CD4-positive, alpha-beta T cell treated with Interleukin-6 for 4 hours (primary cell): ENCODE measurements at regions not wholly inside any gene's neighbourhood (a gene's known extent, or its start where the extent isn't known, plus 50 kb on each side); places are given as distances from the start of the nearest gene placed in this dataset.

Experiments
- DNase-seq: peaks from one replicate; pipeline ENCODE4 v3.0.0-alpha.2; 2020; ENCODE audit warnings: mixed read lengths

- DNase-seq: no peak
Measured at GRCh38 chr10:10363217-10363616, 654.5 kb upstream of the CELF2 start.

GRCh38 chr10:10364902-10365301 is 652.8 kb upstream of the CELF2 start:
- no peak for DNase-seq

DNA sequence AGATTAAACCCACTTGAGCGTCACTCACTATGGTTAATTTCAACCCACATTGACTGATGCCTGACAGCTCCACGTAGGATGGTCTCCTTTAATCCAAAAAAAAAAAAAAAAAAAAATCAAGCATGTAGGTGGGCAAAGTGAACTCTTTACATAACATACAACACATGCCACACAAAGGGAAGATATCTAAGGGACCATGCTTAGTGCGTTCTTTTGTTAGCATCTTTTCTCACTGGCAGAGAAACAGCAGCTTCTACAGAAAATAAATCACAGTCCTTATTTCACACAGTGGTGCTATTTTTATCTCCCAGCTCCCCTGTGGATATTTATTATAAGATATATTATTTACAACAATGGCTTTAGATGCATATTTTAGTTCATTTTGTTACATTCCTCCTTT is 652.0 kb upstream of the CELF2 start:
- no peak for DNase-seq

- no peak for DNase-seq
Measured at GRCh38 chr10:10366836-10367235, 650.8 kb upstream of the CELF2 start.

DNA sequence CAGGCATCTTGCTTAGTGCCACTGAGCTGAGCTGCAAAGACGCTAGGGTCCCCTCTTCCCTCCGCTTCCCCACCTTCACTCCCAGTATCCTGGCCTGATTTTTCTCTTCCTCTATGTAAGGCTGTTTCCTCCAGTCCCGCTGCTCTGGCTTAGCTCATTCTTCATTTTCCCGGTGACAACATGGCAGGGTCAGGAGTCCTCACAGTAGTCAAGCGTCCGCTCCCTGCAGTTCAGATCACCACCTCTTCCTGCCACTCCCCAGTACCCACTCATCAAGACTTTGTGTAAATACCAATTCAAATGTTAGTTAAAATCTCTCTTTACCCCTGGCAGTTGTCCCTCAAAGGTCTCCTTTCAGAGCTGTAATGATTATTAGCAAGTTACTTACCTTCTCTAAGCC is 650.4 kb upstream of the CELF2 start:
- no peak for DNase-seq

- DNase-seq: no peak
Measured at GRCh38 chr10:10368951-10369576, 648.6 kb upstream of the CELF2 start.

GRCh38 chr10:10385831-10386230 is 631.8 kb upstream of the CELF2 start:
- no peak for DNase-seq

DNA sequence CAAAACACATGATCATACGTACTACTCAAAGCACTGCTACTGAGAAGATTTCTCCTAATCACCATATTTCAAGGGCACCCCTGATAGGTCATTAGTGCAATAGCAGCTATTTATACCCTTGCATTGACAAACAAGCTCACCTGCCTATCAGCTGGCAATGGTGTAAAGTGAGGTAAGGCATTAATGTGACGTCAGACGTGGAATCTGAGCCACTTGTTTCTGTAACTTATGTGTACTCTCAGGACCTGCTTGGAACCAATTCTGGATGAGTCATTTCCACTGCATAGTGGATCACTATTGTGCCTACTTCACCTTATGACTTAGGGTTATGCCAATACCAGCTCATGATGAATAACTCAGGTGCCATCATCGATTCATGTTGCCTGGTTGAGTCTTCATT is 628.5 kb upstream of the CELF2 start:
- no peak for DNase-seq

- no peak for DNase-seq
Measured at GRCh38 chr10:10392511-10392910, 625.2 kb upstream of the CELF2 start.

- no peak for DNase-seq
Measured at GRCh38 chr10:10394933-10395658, 622.6 kb upstream of the CELF2 start.

- no peak for DNase-seq
Measured at GRCh38 chr10:10396601-10397000, 621.1 kb upstream of the CELF2 start.

- DNase-seq: no peak
Measured at GRCh38 chr10:10397906-10398305, 619.8 kb upstream of the CELF2 start.

DNA sequence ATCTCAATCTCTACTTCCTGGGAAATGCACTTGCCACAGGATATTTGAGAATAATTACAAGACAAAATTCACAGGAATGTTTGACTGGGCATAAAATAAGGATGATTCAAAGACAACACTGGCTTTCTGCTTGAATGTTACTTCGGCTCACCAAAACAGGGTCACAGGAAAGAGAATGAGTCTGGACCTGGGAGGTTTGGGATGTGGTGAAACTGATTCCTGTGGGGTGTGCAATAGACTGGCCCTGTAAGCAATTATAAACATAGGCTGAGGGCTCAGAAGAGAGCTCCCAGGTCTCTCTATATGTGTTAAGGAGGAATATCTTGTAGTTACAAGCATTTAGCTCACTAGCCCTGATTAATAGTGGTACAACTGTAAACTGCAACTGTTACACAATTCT is 613.9 kb upstream of the CELF2 start:
- no peak for DNase-seq

DNA sequence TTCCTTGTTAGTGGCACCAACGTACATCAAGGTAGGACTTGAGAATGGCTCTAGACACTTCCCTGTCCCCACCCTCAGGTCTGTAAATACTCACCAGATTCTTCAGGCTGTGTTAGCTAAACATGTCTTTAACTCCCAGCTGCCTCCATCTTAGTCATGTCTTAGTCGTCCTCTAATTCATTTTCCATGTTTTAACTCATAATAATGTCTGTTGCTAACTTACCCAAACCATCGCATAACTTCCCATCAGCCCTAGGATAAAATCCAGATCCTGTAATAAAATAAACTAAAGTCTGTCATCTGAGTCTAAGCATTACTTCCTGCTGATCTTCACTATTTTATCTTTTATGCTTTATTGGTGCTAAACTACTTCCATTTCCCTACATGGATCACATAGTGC is 600.0 kb upstream of the CELF2 start:
- DNase-seq: no peak

DNA sequence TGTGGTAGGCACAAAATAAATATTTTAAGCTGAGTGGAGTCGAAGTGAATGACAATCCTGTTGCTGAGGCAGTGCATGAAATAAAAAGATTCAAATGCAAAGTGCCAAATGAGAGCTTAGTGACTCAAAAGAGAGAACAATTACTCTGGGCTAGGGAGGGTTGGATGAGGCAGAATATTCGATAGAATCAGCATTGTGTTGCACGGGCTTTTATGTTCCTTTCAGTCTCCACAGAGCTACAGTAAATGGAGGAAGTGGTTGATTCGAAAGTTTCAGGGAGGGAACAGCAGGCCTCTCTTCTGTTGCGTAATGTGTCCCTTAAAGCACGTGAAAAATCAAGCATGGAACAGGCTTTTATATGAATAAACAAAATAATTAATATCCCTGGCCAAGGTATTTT is 599.3 kb upstream of the CELF2 start:
- no peak for DNase-seq

- no peak for DNase-seq
Measured at GRCh38 chr10:10421071-10421470, 596.6 kb upstream of the CELF2 start.

DNA sequence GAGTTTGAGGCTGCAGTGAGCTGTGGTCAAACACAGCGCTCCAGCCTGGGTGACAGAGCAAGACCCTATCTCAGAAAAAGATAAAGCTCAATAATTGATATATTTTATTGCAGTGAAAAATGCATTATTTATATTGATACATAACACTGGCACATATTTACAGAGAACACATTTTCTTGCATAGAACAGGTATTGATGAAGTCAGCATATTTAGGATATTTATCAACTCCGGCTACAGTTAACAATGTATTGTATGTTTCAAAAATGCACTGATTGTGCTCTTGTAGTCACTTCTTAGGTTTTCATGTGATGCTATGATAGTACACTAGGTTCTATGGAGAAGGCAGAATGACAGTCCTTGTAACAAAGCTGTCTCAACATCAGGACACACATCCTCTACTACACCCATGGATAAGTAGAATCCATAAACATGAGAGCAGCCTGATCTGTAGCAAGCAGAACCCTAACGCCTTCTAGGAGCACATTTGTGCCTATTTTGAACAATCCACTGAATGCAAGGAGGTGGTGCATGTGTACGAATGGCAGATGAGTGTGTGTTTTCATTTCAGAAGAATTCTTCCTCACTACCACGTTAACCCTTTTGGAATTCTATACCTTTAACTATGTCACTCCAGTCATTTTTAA is 586.1 kb upstream of the CELF2 start:
- no peak for DNase-seq

DNA sequence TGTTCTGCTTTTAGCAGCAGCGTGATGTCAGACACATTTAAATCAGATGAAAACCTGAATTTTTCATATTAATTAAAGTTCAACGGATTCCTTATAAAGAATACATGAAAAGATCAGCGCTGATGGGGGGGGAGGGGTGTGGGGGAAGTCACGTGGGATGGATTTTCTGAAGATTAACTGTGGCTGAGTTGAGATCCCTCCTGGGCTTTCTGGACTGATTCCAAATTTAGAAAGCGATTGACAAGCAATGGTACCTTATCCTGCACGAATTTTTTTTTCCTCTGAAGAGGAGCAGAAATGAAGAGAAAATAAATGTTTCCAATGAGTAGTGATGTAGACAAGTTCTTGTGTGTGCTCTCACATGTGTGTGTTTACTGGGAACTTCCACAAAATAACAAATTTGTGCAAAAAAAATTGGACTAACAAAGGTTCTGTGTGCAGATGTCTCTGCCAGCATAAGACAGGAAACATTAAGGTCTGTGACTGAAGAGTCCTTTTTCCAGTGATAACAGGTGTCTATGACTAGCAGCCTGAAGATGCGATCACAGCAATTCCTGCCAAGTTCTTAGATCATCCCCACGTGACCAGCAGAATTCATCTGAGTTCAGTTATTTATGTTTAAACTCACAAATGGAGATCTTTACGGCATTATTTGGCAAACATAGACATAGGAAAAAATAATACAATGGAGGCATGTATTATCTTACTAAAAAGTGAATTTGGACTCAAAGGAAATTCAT is 585.2 kb upstream of the CELF2 start:
- DNase-seq: no peak

DNA sequence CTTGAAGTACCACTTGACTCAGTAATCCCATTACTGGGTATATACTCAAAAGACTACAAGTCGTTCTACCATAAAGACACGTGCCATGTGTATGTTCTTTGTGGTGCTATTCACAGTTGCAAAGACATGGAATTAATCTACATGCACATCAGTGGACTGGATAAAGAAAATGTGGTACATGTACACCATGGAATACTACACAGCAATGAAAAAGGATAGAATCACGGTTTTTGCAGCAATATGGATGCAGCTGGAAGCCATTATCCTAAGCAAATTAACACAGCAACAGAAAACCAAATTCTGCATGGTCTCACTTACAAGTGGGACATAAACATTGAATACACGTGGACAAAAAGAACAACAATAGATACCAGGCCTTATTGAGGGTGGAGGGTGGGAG is 583.4 kb upstream of the CELF2 start:
- DNase-seq: no peak

GRCh38 chr10:10437886-10438285 is 579.8 kb upstream of the CELF2 start:
- DNase-seq: no peak

DNA sequence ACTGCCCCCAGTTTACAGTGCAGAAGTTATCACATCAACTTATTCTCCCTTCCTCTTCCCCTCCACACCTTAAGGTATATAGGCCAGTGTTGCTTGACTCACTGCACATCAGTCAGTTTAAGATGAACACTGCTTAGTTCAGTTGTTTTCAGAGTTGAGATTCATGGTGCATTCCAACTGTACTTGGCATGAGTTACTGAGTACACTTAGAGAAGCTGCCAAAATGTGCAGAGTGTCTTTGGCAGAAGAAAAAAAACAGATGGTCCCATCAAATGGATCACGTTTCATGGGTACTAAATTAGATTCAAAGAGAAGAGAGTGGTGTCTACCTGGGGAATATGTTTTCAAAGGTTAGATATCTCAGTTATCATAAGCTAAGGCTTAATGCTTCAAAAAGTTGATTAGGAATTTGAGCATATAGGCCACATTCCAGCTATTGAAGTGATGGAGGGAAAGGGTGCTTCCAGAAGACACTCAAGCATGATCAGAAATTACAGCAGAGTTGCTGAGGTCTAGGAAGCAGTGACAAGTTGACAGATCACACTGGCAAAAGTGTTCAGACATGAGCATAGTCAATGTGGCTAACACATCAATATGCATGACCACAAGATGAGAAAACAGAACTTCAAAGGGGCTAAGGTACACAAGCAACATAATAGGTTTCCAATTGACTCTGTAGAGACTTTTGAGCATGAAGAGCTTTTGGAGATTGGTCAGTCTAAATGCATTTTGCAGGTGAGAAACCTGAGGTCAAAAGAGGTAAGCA is 579.2 kb upstream of the CELF2 start:
- no peak for DNase-seq

GRCh38 chr10:10456856-10457255 is 560.8 kb upstream of the CELF2 start:
- DNase-seq: no peak

GRCh38 chr10:10460451-10460850 is 557.2 kb upstream of the CELF2 start:
- DNase-seq: no peak
